Tibial nerve (tissue), 4 donors: ENCODE measurements at regions not wholly inside any gene's neighbourhood (a gene's known extent, or its start where the extent isn't known, plus 50 kb on each side); places are given as distances from the start of the nearest gene placed in this dataset.

Experiments
- DNase-seq, 2 donors: peaks; one replicate each; pipeline ENCODE4 v3.0.0-alpha.2; 2019; ENCODE audit warnings: low spot score in 2 of 2
- H3K27ac ChIP-seq, 4 donors: fragments of 200-600 bp; sonication (generic) in 3 of 4; one replicate each; pipeline ENCODE4 v1.5.1; 2017 to 2019; ENCODE audit warnings: mild to moderate bottlenecking in 1 of 4
- H3K27me3 ChIP-seq, 2 donors: fragments of 200-600 bp; sonication (generic) in 1 of 2; one replicate each; pipeline versions ENCODE4 v1.5.1 to v1.6.0; 2017 to 2019
- H3K36me3 ChIP-seq, 3 donors: fragments of 200-600 bp; sonication (generic); one replicate each; pipeline ENCODE4 v1.5.1; 2018 to 2019
- H3K4me1 ChIP-seq, 4 donors: fragments of 200-600 bp; sonication (generic) in 3 of 4; one replicate each; pipeline ENCODE4 v1.5.1; 2017 to 2019
- H3K4me3 ChIP-seq, 4 donors: fragments of 200-600 bp; sonication (generic) in 3 of 4; one replicate each; pipeline ENCODE4 v1.5.1; 2017 to 2019; ENCODE audit warnings: mild to moderate bottlenecking in 1 of 4, moderate library complexity in 1 of 4
- H3K9me3 ChIP-seq, 4 donors: fragments of 200-600 bp; sonication (generic) in 3 of 4; one replicate each; pipeline ENCODE4 v1.5.1; 2017 to 2019
- CTCF ChIP-seq, 5 experiments: fragments of 200-600 bp in 3 of 5; fragments of 450-650 bp in 2 of 5; sonication (generic) in 3 of 5; IDR thresholded peaks; one replicate each; pipeline ENCODE4 v1.5.1; 2016 to 2019; ENCODE audit warnings: antibody characterized with exemption in 5 of 5, mild to moderate bottlenecking in 3 of 5, moderate library complexity in 2 of 5
- EP300 ChIP-seq, 2 donors: sonication (generic); formaldehyde crosslinking; IDR thresholded peaks; one replicate each; pipeline ENCODE4 v1.6.1; 2017; ENCODE audit warnings: antibody characterized with exemption in 2 of 2, mild to moderate bottlenecking in 1 of 2
- POLR2A ChIP-seq, 2 donors: fragments of 450-650 bp; IDR thresholded peaks; one replicate each; pipeline ENCODE4 v1.6.1; 2017; ENCODE audit warnings: antibody characterized with exemption in 2 of 2, mild to moderate bottlenecking in 2 of 2, moderate library complexity in 2 of 2
- WGBS, 2 donors: methylation state at CpG; one replicate each; pipeline ENCODE4 v1.1.5; 2018; 5-methylcytosine and 5-hydroxymethylcytosine counted together

- H3K9me3 ChIP-seq = no peaks in the 10 kb centered on the region
- H3K4me3 ChIP-seq = no peak overlapping the region
- WGBS, 2 donors = 97% methylated on average over 4 of the region's 4 CpGs
- TF ChIP-seq EP300 (IDR thresholded peaks at IDR 0.05) (no peak), POLR2A (IDR thresholded peaks at IDR 0.05) (no peak), CTCF (IDR thresholded peaks at IDR 0.05) (no peak)
- DNase-seq = no peak
- H3K36me3 ChIP-seq = no peaks in the 10 kb centered on the region
- H3K27me3 ChIP-seq = no peaks in the 10 kb centered on the region
- H3K27ac ChIP-seq = no peak overlapping the region
- peaks cover 0 to 4% (median 0%) of the 10 kb centered on the region in 4 donors for H3K4me1 ChIP-seq
Measured at GRCh38 chr18:10310626-10311025, 143.8 kb upstream of the APCDD1 start.

GRCh38 chr18:10312326-10313015 is 142.0 kb upstream of the APCDD1 start:
- H3K9me3 ChIP-seq = no peaks in the 10 kb centered on the region
- TF ChIP-seq EP300 (IDR thresholded peaks at IDR 0.05) = no peak
- TF ChIP-seq POLR2A (IDR thresholded peaks at IDR 0.05) = no peak
- no peak for TF ChIP-seq CTCF (IDR thresholded peaks at IDR 0.05)
- 51 to 72% methylated on average over 5 of the region's 5 CpGs for WGBS, 2 donors

GRCh38 chr18:10313016-10313342 is 141.5 kb upstream of the APCDD1 start:
- no peaks in the 10 kb centered on the region for H3K36me3 ChIP-seq
- no peak overlapping the region for H3K4me3 ChIP-seq
- H3K27me3 ChIP-seq = no peaks in the 10 kb centered on the region
- DNase-seq = no peak
- WGBS, 2 donors = 74 to 79% methylated on average over 3 of the region's 3 CpGs
- TF ChIP-seq EP300 (IDR thresholded peaks at IDR 0.05) = no peak
- no peaks in the 10 kb centered on the region for H3K9me3 ChIP-seq
- no peak overlapping the region for H3K27ac ChIP-seq
- H3K4me1 ChIP-seq = peaks cover 0 to 4% (median 0%) of the 10 kb centered on the region in 4 donors

More at GRCh38 chr18:10312326-10313015, 142.0 kb upstream of the APCDD1 start:
- no peak overlapping the region for H3K4me3 ChIP-seq
- H3K36me3 ChIP-seq = no peaks in the 10 kb centered on the region
- peaks cover 0 to 4% (median 0%) of the 10 kb centered on the region in 4 donors for H3K4me1 ChIP-seq
- DNase-seq = no peak
- H3K27me3 ChIP-seq = no peaks in the 10 kb centered on the region
- H3K27ac ChIP-seq = no peak overlapping the region

- Histone ChIP-seq H3K36me3 (no peaks in the 10 kb centered on the region), H3K27ac (no peak overlapping the region), H3K9me3 (no peaks in the 10 kb centered on the region), H3K4me1 (peaks cover 0 to 4% (median 0%) of the 10 kb centered on the region in 4 donors), H3K4me3 (no peak overlapping the region), H3K27me3 (no peaks in the 10 kb centered on the region)
- WGBS, 2 donors = 96 to 99% methylated on average over 5 of the region's 5 CpGs
- DNase-seq = no peak
- no peak for TF ChIP-seq EP300 (IDR thresholded peaks at IDR 0.05)
- no peak for TF ChIP-seq CTCF (IDR thresholded peaks at IDR 0.05)
- no peak for TF ChIP-seq POLR2A (IDR thresholded peaks at IDR 0.05)
Measured at GRCh38 chr18:10314066-10314465, 140.4 kb upstream of the APCDD1 start.

- H3K36me3 ChIP-seq = no peaks in the 10 kb centered on the region
- peaks cover 0 to 6% (median 0%) of the 10 kb centered on the region in 4 donors for H3K4me1 ChIP-seq
- TF ChIP-seq CTCF (IDR thresholded peaks at IDR 0.05) (no peak), POLR2A (IDR thresholded peaks at IDR 0.05) (no peak), EP300 (IDR thresholded peaks at IDR 0.05) (no peak)
- no peak overlapping the region for H3K27ac ChIP-seq
- 87 to 91% methylated on average over 1 of the region's 1 CpG for WGBS, 2 donors
- no peaks in the 10 kb centered on the region for H3K27me3 ChIP-seq
- H3K4me3 ChIP-seq = no peak overlapping the region
- no peaks in the 10 kb centered on the region for H3K9me3 ChIP-seq
- DNase-seq = no peak
Measured at GRCh38 chr18:10315522-10315921, 138.9 kb upstream of the APCDD1 start.
